Esophagus squamous epithelium (tissue), 5 donors: ENCODE measurements at regions not wholly inside any gene's neighbourhood (a gene's known extent, or its start where the extent isn't known, plus 50 kb on each side); places are given as distances from the start of the nearest gene placed in this dataset.

Experiments used
- DNase-seq: peaks from one replicate; lab custom pipeline; 2025; lab: John Stamatoyannopoulos, UW
- H3K27ac ChIP-seq, 4 donors: fragments of 200-600 bp; sonication (generic); one replicate each; pipeline ENCODE4 v1.5.1; 2016 to 2019; ENCODE audit warnings: mild to moderate bottlenecking in 1 of 4
- H3K27me3 ChIP-seq, 4 donors: fragments of 200-600 bp; sonication (generic); 1 replicate in 3 of 4; 2 replicates in 1 of 4; pipeline versions ENCODE4 v1.5.1 to v1.6.0; 2017 to 2021; ENCODE audit warnings: antibody characterized with exemption in 1 of 4
- H3K36me3 ChIP-seq, 3 donors: fragments of 200-600 bp; sonication (generic); one replicate each; pipeline ENCODE4 v1.5.1; 2016 to 2019
- H3K4me1 ChIP-seq, 3 donors: fragments of 200-600 bp; sonication (generic); one replicate each; pipeline ENCODE4 v1.5.1; 2017 to 2019
- H3K4me3 ChIP-seq, 4 donors: fragments of 200-600 bp; sonication (generic); 1 replicate in 3 of 4; 2 replicates in 1 of 4; pipeline ENCODE4 v1.5.1; 2016 to 2019; ENCODE audit warnings: mild to moderate bottlenecking in 2 of 4, moderate library complexity in 1 of 4
- H3K9me3 ChIP-seq, 3 donors: fragments of 200-600 bp; sonication (generic); one replicate each; pipeline ENCODE4 v1.5.1; 2016 to 2019
- POLR2A ChIP-seq, 4 donors: fragments of 450-650 bp; IDR thresholded peaks; one replicate each; pipeline ENCODE4 v1.6.1; 2017; ENCODE audit warnings: antibody characterized with exemption in 4 of 4, mild to moderate bottlenecking in 4 of 4, moderate library complexity in 3 of 4
- WGBS, 2 donors: methylation state at CpG; one replicate each; pipeline ENCODE4 v1.1.5; 2018; 5-methylcytosine and 5-hydroxymethylcytosine counted together
- intact Hi-C: fragments of 100-400 bp; cut with DNase I; formaldehyde crosslinking; loops from one replicate; pipeline ENCODE4 v1.15.0; 2022
- TF ChIP-seq, protein P1 (sequence below), 6 experiments: fragments of 450-650 bp in 4 of 6; fragments of 200-600 bp in 2 of 6; sonication (generic) in 2 of 6; IDR thresholded peaks; one replicate each; pipeline ENCODE4 v1.5.1; 2016 to 2019; ENCODE audit warnings: antibody characterized with exemption in 6 of 6, mild to moderate bottlenecking in 4 of 6, moderate library complexity in 4 of 6
- donor health status: DM: yes; HTN: yes; CAD: no.

DNA sequence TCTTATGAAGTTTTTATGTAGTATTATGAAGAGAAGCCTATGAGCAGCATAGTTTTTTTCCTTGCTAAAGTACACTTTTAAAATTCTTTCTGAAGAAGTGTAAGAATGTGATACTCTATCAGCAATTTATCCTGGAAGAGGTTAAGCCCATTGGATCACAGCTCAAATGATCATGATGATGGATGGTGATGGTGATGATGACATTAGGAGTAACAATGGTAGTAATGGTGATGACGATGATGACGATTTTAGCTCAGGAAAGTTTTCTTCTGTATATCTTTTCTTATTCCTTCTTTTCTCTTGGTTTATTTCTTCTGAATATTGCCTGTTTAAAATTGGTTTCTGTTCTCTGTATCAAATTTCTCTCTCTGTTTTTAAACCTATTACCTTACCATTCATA, 262.9 kb upstream of the DUSP10 start:
- Histone ChIP-seq H3K36me3 (no peaks in the 10 kb centered on the region), H3K27me3 (no peaks in the 10 kb centered on the region), H3K4me1 (peaks cover 0 to 7% (median 0%) of the 10 kb centered on the region in 3 donors), H3K9me3 (no peaks in the 10 kb centered on the region), H3K27ac (no peak overlapping the region), H3K4me3 (no peak overlapping the region)
- TF ChIP-seq, protein P1, sequence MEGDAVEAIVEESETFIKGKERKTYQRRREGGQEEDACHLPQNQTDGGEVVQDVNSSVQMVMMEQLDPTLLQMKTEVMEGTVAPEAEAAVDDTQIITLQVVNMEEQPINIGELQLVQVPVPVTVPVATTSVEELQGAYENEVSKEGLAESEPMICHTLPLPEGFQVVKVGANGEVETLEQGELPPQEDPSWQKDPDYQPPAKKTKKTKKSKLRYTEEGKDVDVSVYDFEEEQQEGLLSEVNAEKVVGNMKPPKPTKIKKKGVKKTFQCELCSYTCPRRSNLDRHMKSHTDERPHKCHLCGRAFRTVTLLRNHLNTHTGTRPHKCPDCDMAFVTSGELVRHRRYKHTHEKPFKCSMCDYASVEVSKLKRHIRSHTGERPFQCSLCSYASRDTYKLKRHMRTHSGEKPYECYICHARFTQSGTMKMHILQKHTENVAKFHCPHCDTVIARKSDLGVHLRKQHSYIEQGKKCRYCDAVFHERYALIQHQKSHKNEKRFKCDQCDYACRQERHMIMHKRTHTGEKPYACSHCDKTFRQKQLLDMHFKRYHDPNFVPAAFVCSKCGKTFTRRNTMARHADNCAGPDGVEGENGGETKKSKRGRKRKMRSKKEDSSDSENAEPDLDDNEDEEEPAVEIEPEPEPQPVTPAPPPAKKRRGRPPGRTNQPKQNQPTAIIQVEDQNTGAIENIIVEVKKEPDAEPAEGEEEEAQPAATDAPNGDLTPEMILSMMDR (IDR thresholded peaks at IDR 0.05) = no peak
- no peak for TF ChIP-seq POLR2A (IDR thresholded peaks at IDR 0.05)
- DNase-seq = no peak
- intact Hi-C loops = no loop called here
- WGBS, 2 donors = 74 to 91% methylated on average over 2 of the region's 2 CpGs

DNA sequence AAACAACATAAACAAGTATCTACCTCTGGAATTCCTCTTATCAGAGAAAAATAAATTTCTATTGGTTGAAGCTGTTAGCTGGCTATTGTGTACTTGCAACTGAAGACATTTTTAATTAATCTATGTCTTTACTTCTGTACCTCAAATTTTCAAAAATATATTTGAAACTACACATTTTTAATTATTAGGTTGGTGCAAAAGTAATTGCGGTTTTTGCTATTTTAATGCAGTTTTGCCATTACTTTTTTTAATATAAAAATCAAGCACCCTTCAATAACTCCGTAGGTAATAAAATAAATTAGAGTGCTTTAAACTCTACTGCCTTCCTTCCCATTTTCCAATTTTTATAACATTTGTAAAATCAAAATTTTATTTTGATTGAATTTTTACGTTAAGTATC, 262.1 kb upstream of the DUSP10 start:
- Histone ChIP-seq H3K4me1 (peaks cover 0 to 2% (median 0%) of the 10 kb centered on the region in 3 donors), H3K27ac (no peak overlapping the region), H3K36me3 (no peaks in the 10 kb centered on the region), H3K4me3 (no peak overlapping the region), H3K9me3 (no peaks in the 10 kb centered on the region), H3K27me3 (no peaks in the 10 kb centered on the region)
- intact Hi-C loops = no loop called here
- TF ChIP-seq, protein P1 (IDR thresholded peaks at IDR 0.05) = no peak
- no peak for TF ChIP-seq POLR2A (IDR thresholded peaks at IDR 0.05)
- 58 to 94% methylated on average over 3 of the region's 3 CpGs for WGBS, 2 donors
- DNase-seq = no peak

DNA sequence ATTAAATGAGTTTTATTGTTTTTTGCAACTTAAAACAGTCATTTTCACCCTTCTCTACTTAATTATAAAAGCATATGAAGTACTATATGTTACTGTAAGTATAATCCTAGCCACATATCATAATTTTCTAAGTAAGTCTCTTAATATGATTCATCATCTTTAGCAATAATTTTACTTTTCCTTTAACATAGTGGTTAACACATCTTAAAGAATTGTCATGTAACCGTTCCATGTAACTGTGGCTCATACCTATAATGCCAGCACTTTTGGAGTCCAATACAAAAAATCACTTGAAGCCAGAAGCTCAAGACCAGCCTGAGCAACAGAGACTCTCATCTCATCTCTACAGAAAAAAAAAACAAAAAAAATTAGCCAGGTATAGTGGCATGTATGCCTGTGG, 260.6 kb upstream of the DUSP10 start:
- no peaks in the 10 kb centered on the region for H3K4me1 ChIP-seq
- intact Hi-C loops = no loop called here
- H3K9me3 ChIP-seq = no peaks in the 10 kb centered on the region
- H3K27ac ChIP-seq = no peak overlapping the region
- H3K27me3 ChIP-seq = no peaks in the 10 kb centered on the region
- H3K36me3 ChIP-seq = no peaks in the 10 kb centered on the region
- H3K4me3 ChIP-seq = no peak overlapping the region
- TF ChIP-seq, protein P1 (IDR thresholded peaks at IDR 0.05) = no peak
- no peak for TF ChIP-seq POLR2A (IDR thresholded peaks at IDR 0.05)
- no peak for DNase-seq
- 72 to 74% methylated on average over 1 of the region's 1 CpG for WGBS, 2 donors

DNA sequence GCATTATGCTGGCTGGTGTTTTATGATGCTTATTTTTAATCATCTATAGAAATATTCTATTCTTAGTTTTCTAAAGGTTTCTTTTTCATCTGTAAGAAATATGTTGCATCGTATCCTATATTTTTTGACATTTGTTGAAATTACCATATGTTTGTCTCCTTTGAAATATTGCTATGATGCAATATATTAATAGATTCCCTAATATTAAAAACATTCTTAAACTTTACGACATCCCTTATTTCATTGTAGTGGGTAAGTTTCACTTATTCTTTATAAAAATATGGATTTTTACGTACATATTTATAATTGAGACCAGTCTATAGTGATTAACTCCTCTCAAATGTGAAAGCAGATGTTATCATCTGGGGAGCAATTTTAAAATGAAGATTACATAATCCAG, 258.2 kb upstream of the DUSP10 start:
- no peaks in the 10 kb centered on the region for H3K36me3 ChIP-seq

DNA sequence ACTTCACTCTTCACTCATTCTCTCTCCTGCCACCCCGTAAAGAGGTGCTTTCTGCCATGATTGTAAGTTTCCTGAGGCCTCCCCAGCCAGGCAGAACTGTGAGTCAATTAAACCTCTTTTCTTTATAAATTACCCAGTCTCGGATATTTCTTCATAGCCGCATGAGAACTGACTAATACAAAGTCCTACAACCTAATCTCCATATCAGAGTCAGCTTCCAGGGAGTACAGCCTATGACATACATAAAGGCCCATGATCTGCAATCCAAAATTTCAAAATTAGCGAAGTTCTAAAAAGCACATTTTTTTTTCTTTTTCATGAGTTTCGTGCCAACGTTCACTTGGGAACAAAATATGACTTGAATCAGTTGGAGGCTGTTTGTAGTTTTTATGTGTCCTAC, 256.9 kb upstream of the DUSP10 start:
- H3K4me1 ChIP-seq = no peaks in the 10 kb centered on the region
- WGBS, 2 donors = 75 to 89% methylated on average over 6 of the region's 6 CpGs

More for the DNA sequence above, 258.2 kb upstream of the DUSP10 start:
- Histone ChIP-seq H3K4me1 (no peaks in the 10 kb centered on the region), H3K27me3 (no peaks in the 10 kb centered on the region), H3K4me3 (no peak overlapping the region), H3K27ac (no peak overlapping the region), H3K9me3 (no peaks in the 10 kb centered on the region)
- intact Hi-C loops = no loop called here
- WGBS, 2 donors = 92 to 96% methylated on average over 3 of the region's 3 CpGs
- TF ChIP-seq, protein P1 (IDR thresholded peaks at IDR 0.05) = no peak
- TF ChIP-seq POLR2A (IDR thresholded peaks at IDR 0.05) = no peak
- DNase-seq = no peak

More for the DNA sequence above, 256.9 kb upstream of the DUSP10 start:
- no peak for TF ChIP-seq POLR2A (IDR thresholded peaks at IDR 0.05)
- TF ChIP-seq, protein P1 (IDR thresholded peaks at IDR 0.05) = no peak
- Histone ChIP-seq H3K27ac (no peak overlapping the region), H3K9me3 (no peaks in the 10 kb centered on the region), H3K4me3 (no peak overlapping the region), H3K27me3 (no peaks in the 10 kb centered on the region), H3K36me3 (no peaks in the 10 kb centered on the region)
- no peak for DNase-seq
- intact Hi-C loops = no loop called here
